Head of caudate nucleus (tissue), 42 donors: ENCODE measurements at regions not wholly inside any gene's neighbourhood (a gene's known extent, or its start where the extent isn't known, plus 50 kb on each side); places are given as distances from the start of the nearest gene placed in this dataset.

Source experiments
- DNase-seq, 42 donors: peaks; one replicate each; pipeline versions ENCODE4 v3.0.0 to v3.0.0-alpha.2; 2020 to 2021; ENCODE audit warnings: mixed read lengths in 7 of 42
- intact Hi-C: fragments of 100-400 bp; cut with DNase I; formaldehyde crosslinking; loops from one replicate; pipeline ENCODE4 v1.15.0; 2022

DNA sequence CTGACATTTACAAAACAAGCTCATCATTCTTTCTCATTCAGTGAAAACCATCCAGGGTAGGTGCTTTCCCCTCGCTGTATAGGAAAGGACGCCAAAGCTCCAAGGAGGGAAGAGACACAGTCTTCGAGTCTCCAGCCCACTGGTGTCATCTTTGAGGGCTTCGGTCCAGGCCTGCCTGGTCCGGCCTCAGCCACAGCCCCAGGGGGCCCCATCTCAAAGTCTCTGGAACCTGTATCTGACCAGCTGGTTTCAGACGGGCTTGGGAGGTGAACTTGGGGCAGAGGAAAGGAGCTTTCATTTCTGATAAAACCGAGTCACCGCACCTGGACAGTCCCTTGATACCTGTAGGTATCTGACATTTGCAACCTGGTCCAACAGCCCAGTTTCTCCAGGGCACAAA, 229.5 kb upstream of the RTL1 start:
- peak in 5 of 42 donors; percentile 4 to 36 (median 12) for DNase-seq
- intact Hi-C loops = no loop called here

DNA sequence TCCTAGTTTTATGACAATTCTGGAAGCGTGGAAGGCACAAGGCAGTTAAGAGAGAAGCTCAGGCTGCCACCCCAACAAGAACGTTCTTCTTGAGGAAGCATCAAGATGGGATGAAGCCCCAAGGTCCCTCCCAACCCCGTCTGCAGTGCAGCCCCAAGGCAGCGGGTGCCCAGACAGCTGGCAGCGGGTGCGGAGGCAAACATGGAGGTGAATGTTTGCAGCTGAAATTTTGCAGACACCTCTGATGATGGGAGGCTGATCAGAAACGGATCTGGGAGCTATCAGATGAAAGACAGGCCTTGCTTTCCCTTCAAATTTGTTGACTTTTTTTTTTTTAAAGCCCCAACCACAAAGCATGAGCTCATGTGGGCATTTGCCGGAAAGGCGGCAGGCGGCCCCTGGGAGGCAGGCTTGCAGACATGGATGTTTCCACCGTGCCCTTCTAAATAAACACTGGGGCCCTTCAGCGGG, 230.7 kb upstream of the RTL1 start:
- peak in 5 of 42 donors; percentile 4 to 33 (median 10) for DNase-seq
- intact Hi-C loops = no loop called here

DNA sequence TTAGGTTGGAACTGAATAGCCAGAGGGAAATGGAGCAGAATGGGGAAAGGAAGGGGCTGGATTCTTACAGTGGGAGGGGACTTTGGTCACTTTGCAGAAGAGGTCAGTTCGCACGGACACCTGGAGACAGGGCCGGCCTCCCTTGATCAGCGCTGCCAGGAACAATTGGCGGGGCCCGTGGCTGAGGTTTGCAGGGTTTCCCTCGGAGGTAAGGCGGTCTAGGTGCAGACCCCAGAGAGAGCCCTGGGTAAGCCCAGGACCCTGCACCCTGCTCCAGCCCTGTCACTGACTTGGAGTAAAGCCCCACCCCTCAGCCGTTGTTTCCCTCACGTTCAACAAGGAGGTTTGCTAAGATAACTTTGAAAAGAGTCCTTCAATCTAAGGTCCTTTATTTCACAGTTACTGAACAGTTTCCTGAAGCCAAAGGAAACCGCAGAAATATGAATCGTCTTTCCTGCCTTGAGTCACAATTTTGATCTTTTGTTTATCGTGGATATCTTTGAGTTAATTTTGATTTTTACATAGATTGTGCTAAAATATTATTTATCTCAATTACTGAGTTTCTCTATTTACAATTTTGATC, 231.4 kb upstream of the RTL1 start:
- peak in 3 of 42 donors; percentile 10 to 14 (median 11) for DNase-seq

DNA sequence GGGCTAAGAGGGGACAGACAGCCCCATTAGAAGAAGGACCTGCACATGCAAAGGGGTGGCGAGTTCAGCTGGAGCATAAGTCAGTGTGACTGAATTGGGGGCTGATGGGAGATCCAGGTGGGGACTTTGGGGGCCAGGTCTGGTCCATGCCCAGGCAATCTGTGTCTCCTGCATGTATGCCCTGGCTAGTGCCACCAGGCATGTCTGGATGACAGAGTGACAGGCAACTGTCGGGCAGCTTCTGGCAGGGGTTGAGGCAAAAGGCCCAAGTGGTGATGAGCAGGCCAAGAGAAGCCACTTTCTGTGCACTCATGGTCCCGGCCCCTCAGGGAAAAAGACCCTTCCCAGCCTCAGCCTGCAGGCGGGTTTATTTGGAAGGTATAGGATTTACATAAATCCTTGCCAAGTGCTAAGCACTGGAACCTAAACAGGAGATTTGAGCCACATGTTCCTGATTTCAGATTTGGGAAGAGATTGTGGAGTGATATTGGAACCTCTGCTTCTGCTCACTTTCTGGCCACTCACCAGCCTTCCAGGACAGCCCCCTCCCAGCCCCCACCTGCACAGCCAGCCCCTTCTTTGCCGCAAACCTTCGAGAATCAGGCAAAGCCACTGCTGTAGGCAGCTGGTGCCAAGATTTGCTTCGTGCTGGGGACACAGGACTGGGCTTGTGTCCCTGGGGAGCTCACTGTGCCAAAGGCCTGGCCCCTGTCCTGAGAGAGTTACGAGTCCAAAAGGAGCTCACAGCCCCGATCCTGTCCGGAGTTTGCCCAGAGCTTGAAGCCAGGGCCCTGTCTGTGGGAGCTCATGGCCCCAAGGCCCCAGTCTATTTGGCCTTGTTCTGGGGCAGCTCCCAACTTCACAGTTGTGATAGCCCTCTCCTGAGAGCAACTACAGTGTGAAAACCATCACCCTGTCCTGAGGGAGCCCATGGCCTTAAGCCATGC, 232.5 kb upstream of the RTL1 start:
- peak in 22 of 42 donors; percentile 15 to 69 (median 43) for DNase-seq
- intact Hi-C loops = no loop called here

More for the DNA sequence above, 231.4 kb upstream of the RTL1 start:
- intact Hi-C loops = no loop called here

DNA sequence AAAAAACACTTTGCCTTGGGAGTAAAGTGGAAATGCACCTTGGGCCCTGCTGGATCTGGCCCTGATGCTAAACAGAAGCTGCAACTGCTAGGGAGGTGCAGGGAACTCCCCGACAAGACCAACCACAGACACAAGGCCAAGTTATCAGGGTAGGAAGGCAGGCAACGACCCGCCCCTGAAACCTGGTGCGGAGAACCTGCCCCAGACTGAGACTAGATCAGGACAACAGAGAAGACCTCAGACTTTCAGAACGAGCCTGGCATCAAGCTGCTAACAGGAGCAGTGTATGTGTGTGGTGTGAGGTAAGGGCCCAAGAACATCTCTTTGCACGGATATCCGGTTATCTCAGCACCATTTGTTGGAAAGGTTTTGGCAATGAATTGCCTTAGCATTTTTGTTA, 233.7 kb upstream of the RTL1 start:
- intact Hi-C loops = no loop called here
- no peak for DNase-seq

DNA sequence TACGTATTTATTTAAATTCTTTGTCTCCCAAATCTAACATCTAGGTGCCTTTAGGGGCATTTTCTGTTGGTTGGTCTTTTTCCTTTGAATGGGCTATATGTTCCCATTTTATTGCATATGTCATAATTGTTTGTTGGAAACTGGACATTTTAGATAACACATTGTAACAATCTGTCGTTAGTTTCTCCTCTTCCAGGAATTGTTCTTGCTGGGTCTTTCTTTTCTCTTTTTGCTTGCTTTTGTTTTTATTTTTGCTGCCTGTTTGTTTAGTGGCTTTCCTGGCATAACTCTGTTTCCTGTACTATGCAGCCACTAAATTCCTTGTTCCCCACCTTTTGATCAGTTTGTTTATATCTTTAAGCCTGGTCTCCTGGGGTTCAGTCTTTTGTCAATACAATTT, 244.3 kb upstream of the RTL1 start:
- no peak for DNase-seq
- intact Hi-C loops = no loop called here

DNA sequence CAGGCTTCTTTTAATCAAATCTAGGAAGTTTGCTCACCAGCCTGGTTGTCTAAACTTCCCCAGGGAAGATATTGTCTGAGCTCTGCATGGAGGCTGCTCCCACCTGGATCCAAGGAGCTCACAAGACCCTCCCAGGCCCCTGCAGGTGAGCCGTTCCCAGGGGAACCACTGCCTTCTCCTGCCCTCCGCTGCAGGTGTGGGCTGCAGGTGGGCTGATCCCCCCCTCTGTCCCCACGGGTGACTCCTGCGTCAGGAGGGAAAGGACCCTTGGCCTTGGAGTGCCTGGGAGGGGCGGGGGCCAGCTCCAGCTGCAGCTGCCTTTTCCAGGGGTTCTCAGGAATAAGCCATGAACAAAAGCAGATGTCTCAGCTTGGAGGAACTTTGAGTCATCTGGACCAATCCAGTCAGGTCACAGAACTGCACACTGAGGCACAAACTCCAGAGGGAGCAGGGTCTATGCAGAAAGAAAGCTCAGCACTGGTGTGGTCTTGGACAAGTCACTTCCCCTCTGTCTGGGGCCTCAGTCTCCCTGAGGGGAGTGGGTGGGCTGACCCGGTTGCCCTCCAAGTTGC, 246.6 kb upstream of the RTL1 start:
- DNase-seq = no peak
- intact Hi-C loops = no loop called here

DNA sequence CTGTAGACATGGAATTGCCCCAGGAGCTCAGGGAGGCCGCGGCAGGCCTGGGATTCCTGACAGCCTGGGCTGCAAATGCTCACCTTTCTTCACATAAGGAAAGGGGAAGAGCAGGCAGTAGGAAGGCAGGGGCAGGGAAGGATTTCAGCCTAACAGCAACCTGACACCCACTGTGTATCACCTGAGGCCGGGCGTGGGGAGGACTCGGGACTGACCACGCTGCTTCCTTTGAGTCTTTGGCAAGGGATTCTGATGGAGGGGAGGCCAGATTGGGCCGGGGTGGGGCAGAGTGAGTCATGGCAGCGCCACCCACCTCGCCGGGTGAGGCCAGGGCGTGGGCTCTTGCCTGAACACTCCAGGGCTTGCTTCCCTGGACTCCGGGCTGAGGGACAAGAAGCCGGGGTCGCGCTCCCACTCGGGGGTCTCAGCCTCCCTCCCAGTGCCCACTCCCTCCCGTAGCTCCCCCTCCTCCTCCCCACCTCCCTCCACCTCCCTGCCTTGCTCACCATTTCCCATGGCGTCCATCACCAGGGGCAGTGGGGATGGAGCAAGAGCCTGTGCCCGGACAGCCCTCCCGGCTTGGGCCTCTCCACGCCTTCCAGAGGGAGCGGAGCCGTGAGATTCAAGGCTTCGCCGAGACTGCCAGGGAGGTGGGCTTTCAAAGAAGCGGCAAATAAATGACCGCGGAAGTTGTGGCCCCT, 247.9 kb upstream of the RTL1 start:
- DNase-seq = no peak
- intact Hi-C loops = no loop called here

DNA sequence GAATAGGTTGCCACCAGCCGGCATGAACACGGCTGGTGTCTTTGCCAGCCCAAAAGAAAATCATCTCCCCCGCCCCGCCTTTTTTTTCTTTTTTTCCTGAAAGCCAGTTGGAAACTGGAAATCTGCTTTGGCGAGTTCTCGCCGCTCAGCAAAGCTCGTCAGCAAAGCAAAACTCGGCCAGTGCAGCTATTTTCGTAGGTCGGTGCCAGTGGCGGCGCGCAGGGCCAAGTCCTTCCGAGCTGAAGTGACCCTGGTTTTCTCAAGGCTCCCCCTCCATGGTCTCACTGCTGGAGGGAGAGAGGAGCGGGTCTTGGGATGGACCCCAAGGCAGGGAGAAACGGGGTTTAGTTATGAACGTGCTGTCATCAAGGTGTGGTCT, 248.4 kb upstream of the RTL1 start:
- DNase-seq = no peak
- intact Hi-C loops = no loop called here

DNA sequence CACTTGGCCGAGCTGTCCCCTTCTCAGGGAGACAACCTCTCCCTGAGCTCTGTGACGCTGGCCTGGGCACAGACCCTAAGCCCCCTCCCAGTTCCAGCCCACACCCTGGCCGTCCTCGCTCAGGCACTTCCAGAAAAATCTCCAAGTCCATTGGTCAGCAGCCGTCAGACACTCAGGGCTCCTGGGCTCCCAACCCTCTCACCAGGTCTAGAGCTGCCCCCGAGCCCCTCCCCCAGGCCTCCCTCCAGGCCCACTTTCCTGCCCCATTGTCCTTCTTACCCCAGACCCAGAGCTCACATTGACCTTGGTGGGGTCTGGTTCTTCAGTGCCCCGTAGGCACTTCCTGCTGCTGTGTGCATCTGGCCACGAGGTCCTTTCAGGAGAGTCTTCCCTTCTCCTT, 249.3 kb upstream of the RTL1 start:
- no peak for DNase-seq
- intact Hi-C loops = no loop called here

DNA sequence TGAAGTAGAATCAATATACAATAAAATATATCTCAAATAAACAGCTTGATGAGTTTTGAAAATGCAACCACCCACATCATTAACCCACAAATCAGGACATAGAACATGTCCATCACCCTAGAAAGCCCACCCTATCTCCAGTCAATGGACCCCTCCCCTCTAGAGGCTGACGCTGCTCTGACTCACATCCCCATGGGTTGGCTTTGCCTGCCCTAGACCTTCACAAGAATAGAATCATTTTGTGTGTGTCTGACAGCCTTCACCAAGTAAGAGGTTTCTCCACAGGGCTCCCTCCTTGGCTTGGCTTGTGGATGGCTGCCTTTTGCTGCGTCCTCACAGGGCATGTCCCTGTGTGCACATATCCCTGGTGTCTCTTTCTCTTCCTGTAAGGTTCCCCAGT, 250.2 kb upstream of the RTL1 start:
- intact Hi-C loops = no loop called here
- no peak for DNase-seq

DNA sequence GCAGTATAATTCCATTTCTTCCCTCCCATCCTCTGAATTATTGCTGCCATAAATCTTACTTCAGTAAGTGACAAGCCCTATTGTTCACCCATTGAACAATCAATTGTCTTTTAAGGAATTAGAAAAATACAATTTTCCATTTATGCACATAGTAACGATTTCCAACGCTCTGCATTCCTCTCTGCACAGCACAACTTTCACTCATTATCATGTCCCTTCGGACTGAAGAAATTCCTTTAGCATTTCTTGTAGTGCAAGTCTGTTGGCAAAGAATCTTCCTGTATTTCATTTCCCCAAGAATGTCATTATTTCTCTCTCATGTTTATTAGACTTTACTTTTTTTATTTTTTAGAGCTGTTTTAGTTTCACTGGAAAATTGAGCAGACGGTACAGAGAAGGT, 252.1 kb upstream of the RTL1 start:
- DNase-seq = no peak
- intact Hi-C loops = no loop called here

DNA sequence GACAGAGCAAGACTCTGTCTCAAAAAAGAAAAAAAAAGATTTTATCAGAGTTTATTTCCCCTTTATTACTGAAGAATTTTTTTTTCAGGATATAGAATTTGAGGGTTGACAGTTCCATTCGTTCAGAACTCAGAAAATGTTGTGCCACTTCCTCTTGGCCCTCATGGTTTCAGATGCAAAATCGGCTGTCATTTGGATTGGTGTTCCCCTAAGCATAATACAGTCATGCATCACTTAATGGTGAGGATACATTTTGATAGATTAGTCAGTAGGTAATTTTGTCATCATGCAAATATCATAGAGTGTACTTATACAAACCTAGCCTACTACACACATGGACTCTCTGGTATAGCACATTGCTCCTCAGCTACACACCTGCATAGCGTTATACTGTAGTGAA, 263.9 kb upstream of the RTL1 start:
- intact Hi-C loops = no loop called here
- DNase-seq = no peak

DNA sequence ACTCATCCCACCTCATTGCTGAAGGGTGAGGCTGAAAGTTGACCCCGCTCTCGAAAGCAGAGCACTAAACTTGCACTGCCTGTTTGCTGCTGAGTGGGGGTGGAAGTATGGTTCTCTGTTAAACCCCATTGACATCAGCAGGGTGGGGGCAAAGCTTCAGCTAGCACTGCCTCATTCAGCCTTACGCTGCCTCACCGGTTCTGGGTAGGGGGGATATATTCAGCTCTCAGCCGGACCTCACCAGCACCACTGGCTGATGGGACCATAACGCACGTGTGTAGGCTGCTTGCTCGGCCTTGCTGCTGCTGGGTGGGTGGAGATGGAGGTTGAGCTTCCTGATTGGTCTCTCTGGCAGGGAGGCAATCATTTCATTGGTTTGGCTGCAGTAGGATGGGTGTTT, 265.7 kb upstream of the RTL1 start:
- intact Hi-C loops = no loop called here

DNA sequence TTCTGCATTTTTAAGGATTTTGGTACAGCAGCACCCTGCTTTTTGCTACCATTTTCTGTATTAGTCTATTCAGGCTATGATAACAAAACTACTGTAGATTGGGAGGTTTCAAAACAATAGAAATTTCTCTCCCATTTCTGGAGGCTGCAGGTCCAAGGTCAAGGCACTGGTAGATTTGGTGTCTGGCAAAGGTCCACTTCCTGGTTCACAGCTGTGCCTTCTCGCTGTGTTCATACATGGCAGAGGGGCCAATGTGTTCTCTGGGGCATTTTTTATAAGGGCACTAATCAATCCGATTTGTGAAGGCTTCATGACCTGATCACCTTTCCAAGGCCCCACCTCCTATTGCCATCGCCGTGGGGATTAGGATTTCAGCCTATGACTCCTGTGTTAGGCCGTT, 268.1 kb upstream of the RTL1 start:
- intact Hi-C loops = no loop called here
- DNase-seq = no peak

More for the DNA sequence above, 265.7 kb upstream of the RTL1 start:
- DNase-seq = no peak

DNA sequence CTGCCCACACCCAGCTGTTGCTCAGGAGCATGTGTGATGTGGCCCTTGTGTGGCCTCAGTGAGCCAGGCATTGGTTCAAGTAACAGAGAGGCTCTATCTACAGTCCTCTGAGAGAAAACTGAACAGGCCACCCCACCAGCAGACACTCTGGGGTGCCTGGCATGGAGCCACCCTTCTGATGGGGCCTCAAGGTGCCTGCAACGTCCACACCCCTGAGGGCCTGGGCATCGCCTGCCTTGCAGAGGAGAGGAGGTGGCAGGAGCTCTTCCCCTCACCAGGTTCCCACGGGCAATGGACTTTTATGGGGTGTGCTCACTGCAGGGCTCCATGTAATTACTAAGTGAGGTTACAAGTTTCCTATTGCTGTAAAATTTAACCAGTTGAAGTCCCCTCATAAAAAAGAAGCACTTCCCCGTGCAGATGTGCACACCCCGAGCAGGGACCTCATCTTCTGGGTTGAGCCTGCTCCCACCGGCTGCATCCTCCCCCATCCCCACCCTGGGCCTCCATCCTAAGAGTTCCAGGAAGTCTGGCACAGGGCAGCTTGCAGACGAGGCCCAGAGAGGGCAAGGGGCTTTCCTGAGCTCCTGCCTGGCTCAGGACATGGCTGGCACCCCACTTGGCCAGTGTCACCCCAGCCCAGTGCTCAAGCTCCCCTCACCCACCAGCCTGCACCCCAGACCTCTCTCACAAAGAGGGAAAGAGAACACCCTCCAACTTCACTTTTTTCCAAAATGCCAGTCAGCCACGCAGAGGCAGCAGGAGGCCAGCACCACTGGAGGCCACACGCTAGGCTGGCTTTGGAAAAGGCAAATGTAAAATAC, 270.4 kb upstream of the RTL1 start:
- DNase-seq = peak in 1 of 42 donors; percentile 8
- intact Hi-C loops = no loop called here

DNA sequence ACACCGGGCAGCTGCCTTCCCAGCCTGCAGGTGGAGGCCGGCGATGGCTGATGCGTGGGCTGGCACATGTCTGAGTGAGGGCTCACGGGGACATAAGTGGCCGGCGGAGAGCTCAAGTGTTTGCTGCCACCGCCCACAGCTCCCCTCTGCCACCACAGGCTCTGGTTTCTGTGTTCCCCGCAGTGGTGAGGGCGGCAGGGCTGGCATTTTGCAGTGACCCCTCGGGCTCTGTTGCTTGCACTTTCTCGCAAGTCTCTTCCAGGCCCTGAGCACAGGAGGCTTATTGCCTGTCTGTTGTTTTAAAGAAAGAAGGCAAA, 271.0 kb upstream of the RTL1 start:
- intact Hi-C loops = no loop called here
- DNase-seq = peak in 2 of 42 donors; percentile 8 to 34

DNA sequence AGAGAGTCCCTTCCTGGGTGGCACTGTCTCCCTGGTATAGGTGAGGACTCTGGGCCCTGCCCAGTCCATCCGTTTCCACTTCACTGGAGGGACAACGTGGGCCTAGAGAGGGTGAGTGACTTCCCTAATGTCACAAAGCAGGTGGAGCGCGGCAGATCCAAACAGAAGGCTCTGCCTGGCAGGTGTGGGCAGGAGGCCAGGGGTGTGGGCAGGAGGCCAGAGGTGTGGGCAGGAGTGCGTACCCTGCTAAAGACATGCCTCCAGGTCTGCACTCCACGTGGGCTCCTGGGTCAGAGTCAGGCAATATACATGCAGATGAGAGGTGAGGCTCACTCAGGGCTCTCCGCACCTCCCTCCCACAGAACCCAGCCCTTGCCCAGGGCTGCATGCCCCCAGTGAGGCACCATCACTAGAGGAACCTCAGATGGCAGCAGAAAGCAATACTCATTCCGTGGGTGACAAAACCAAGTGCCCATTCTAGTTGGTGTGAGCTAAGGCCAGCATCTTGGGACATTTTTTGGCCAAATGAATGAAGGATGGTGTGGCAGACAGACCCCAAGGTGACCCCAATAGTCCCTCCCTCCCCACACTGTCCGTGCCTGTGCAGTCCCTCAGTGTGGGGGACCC, 271.6 kb upstream of the RTL1 start:
- peak in 2 of 42 donors; percentile 11 to 28 for DNase-seq
- intact Hi-C loops = no loop called here
